Neural cell (in vitro differentiated cells): ENCODE measurements at regions not wholly inside any gene's neighbourhood (a gene's known extent, or its start where the extent isn't known, plus 50 kb on each side); places are given as distances from the start of the nearest gene placed in this dataset.

Experiments
- CTCF ChIP-seq: fragments of 450-650 bp; IDR thresholded peaks from 2 replicates; pipeline ENCODE4 v1.5.1; 2014; ENCODE audit warnings: antibody characterized with exemption, mild to moderate bottlenecking, moderate library complexity; ENCODE audit not compliant: poor library complexity, severe bottlenecking
- MXI1 ChIP-seq: fragments of 450-650 bp; conservative IDR thresholded peaks from 2 replicates; pipeline ENCODE4 v1.6.1; 2014; ENCODE audit warnings: antibody characterized with exemption, mild to moderate bottlenecking; ENCODE audit not compliant: poor library complexity, severe bottlenecking
- POLR2AphosphoS5 ChIP-seq: IDR thresholded peaks from 2 replicates; pipeline ENCODE4 v1.6.1; 2012
- SMC3 ChIP-seq: fragments of 450-650 bp; conservative IDR thresholded peaks from 2 replicates; pipeline ENCODE4 v1.6.1; 2014; ENCODE audit warnings: antibody characterized with exemption, mild to moderate bottlenecking, moderate library complexity; ENCODE audit not compliant: poor library complexity
- TF ChIP-seq, protein P1 (sequence below): IDR thresholded peaks from 2 replicates; pipeline ENCODE4 v1.6.1; 2012; ENCODE audit warnings: borderline replicate concordance

DNA sequence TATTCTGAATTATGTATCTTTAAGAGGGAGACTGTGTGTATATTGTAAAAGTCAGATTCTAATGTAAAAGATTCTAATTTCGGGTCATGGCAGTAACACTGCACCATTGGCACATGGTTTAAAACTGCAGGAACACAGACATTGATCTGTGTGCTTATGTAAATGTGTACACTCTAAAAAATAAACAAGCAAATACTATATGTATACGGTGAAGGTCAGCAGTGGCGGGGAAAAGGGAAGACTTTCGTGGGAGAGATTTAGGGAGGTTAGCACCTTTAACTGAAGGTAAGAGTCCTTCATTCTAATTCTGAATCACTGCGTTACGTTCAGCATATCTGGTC is 157.8 kb upstream of the FAM20A start:
- TF ChIP-seq, protein P1, sequence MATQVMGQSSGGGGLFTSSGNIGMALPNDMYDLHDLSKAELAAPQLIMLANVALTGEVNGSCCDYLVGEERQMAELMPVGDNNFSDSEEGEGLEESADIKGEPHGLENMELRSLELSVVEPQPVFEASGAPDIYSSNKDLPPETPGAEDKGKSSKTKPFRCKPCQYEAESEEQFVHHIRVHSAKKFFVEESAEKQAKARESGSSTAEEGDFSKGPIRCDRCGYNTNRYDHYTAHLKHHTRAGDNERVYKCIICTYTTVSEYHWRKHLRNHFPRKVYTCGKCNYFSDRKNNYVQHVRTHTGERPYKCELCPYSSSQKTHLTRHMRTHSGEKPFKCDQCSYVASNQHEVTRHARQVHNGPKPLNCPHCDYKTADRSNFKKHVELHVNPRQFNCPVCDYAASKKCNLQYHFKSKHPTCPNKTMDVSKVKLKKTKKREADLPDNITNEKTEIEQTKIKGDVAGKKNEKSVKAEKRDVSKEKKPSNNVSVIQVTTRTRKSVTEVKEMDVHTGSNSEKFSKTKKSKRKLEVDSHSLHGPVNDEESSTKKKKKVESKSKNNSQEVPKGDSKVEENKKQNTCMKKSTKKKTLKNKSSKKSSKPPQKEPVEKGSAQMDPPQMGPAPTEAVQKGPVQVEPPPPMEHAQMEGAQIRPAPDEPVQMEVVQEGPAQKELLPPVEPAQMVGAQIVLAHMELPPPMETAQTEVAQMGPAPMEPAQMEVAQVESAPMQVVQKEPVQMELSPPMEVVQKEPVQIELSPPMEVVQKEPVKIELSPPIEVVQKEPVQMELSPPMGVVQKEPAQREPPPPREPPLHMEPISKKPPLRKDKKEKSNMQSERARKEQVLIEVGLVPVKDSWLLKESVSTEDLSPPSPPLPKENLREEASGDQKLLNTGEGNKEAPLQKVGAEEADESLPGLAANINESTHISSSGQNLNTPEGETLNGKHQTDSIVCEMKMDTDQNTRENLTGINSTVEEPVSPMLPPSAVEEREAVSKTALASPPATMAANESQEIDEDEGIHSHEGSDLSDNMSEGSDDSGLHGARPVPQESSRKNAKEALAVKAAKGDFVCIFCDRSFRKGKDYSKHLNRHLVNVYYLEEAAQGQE: no peak
- TF ChIP-seq CTCF (no peak), MXI1 (no peak), POLR2AphosphoS5 (no peak), SMC3 (no peak)
